AG09319 (cell line): ENCODE measurements at regions not wholly inside any gene's neighbourhood (a gene's known extent, or its start where the extent isn't known, plus 50 kb on each side); places are given as distances from the start of the nearest gene placed in this dataset.

Experiments used
- DNase-seq: peaks from one replicate; pipeline ENCODE4 v3.0.0-alpha.2; 2010; ENCODE audit warnings: low read depth; ENCODE audit errors: extremely low read depth
- CTCF ChIP-seq: IDR thresholded peaks from 2 replicates; pipeline ENCODE4 v1.5.1; 2011; ENCODE audit warnings: low read depth, mild to moderate bottlenecking, inconsistent platforms, low read length, moderate library complexity

DNA sequence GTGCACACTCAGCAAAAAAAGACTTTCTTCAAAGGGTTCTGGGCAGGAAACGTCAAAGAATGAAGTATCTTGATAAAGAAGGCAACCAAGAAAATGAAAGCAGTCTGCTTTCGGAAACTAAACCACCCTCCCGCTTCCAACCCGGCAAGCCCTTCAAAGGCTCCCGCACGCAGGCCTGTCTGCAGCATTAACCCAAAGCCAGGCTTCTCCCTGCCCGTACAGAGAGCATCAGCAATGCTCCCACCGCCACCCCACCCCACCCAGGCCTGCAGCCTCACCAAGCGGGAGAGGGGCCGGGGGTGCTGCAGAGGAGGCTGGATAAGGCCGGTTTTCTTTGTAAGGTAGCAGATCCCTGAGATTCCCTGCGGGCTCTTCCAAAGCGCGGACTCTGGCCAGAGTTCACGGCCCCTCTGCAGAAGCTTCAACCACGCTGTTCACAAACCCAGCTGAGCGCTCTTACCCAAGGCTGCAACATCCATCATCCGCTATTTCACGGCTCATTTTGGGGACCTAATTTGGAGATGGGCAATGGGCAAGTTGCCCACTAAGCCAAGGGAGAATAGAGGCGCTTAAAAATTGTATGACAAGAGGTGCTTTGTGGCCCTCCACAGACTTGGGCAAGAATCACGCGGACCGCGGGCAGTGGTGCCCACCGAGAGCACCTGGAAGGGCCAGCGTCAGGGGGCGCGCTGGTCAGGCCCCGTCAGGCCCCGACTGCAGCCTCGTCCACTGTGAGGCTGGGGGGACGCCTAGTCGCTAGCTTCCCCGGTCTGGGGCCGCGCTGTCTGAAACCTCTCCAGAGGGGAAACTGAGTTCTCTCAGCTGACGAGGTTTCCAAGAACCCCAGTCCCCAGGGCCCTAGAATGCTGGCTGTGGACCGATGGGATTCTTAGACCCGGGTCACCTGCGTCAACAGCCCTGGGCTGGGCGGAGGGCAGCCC, 225.4 kb upstream of the ID2 start:
- no peak for DNase-seq

DNA sequence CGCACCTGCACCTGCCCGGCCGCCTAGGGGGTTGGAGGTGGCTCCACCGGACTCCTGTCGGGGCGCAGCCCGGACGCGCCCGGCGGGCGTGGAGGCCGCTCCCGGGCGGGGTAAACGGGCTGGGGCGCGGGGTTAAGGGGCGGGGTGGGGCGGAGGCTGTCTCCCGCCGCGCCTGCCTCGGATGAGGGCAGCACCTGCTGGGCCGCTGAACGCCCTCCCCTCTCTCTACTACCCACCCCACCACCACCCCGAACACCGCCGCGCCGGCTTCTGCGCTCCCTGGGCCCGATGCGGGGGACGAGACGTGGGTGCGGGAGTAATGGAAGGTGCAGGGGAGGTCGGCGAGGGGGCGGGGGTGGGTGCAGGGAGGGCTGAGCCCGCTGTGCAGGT, 224.8 kb upstream of the ID2 start:
- no peak for DNase-seq

More for the DNA sequence above, 225.4 kb upstream of the ID2 start:
- TF ChIP-seq CTCF, result no peak

GRCh38 chr2:8457699-8458502, 224.0 kb upstream of the ID2 start:
- no peak for DNase-seq

More for the DNA sequence above, 224.8 kb upstream of the ID2 start:
- no peak for TF ChIP-seq CTCF

DNA sequence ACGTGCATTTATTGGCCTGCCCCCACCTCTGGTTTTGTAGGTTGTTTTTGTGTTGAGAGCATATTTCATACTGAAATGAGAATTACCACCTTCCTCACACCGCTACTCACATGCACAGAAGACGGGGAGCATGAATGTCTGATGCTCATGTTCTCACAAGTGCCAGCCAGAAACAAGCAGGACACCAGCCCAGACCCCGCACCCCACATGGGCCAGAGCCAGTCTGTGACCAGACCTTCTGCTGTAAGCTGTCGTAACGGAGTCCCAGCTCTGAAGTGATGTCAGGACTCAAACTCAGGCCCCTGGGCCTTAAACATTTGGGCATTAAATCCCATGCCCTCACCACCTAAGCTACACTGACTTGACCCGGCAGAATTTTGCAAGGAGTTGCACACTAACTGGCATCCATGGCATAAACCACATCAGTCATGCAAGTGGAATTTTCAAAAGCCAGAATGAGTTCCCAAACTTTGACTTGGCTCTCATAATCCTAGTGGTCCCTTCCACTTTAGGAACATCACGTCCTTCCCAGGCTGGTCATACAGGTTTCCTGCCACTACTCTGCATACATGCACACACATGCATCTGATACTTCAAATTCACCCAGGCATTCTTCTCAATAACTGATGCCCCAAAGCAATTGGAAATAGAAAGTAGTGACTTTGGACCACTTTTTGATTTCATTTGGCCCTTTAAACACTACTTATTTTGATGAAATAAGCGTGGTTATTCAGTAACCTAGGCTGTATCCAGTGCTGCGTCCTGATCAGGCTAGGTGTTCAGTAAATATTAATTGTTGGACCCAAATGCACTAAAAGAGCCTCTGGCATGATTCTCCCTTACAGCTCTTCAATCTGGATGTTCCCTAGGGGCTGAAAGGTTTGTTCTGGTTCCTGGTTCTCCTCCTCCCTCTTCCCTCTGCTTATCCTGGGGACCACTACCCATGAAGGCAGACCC, 223.1 kb upstream of the ID2 start:
- TF ChIP-seq CTCF, result no peak
- no peak for DNase-seq

More at GRCh38 chr2:8457699-8458502, 224.0 kb upstream of the ID2 start:
- no peak for TF ChIP-seq CTCF

DNA sequence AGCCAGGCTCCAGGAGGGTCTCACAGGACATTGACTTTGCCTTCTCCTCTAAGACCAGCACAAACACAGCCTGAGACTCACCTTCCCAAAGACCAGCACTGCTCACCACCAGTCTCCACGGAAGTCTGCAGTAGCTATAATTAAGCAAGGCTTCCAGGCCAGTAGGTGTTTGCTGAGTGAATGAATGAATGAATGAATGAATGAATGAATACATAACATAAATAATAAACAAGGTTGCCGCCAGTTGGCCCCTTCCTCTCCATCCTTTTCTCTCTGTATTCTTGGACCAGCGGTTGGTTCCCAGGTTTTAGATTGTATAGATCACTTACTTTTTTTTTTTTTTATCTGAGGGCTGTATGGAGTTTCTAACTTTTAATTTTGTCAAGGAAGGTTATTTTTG, 222.4 kb upstream of the ID2 start:
- TF ChIP-seq CTCF, result no peak
- DNase-seq, result no peak

DNA sequence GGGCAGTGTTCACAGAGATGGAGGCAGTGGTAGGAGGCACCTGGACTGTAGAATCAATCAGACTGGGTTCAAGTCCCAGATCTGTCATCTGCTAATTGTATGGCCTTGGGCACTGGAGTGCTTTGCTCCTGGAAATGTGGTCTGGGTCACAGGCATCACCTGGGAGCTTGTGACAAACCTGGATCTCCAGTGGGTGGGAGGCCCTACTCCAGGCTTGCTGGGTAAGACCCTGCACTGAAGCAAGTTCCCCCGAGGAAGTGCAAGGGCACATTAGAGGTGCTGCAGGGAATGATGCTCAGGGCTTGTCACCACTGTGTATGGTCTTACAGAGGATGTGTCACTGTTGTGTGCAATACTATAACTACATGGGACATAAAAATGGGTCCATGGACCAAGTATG, 220.5 kb upstream of the ID2 start:
- TF ChIP-seq CTCF, result no peak
- DNase-seq, result no peak
